Gastrocnemius medialis (tissue), 4 donors: ENCODE measurements at regions not wholly inside any gene's neighbourhood (a gene's known extent, or its start where the extent isn't known, plus 50 kb on each side); places are given as distances from the start of the nearest gene placed in this dataset.

ENCODE experiments used
- CTCF ChIP-seq, 5 experiments: fragments of 450-650 bp in 3 of 5; fragments of 200-600 bp in 2 of 5; sonication (generic) in 2 of 5; IDR thresholded peaks in 4 of 5; conservative IDR thresholded peaks in 1 of 5; 1 replicate in 4 of 5; 2 replicates in 1 of 5; pipeline ENCODE4 v1.5.1; 2016 to 2019; ENCODE audit warnings: antibody characterized with exemption in 5 of 5, mild to moderate bottlenecking in 3 of 5, moderate library complexity in 3 of 5
- POLR2A ChIP-seq, 2 donors: fragments of 450-650 bp; IDR thresholded peaks; one replicate each; pipeline ENCODE4 v1.6.1; 2017; ENCODE audit warnings: antibody characterized with exemption in 2 of 2, mild to moderate bottlenecking in 2 of 2, moderate library complexity in 2 of 2

GRCh38 chr6:87905101-87905641 is 142.5 kb upstream of the SPACA1 start:
- no peak for TF ChIP-seq CTCF (IDR thresholded peaks at IDR 0.05 in 4 of 5, conservative IDR thresholded peaks at IDR 0.05 in 1 of 5)
- TF ChIP-seq POLR2A (IDR thresholded peaks at IDR 0.05), result no peak
